Eye (tissue), 1 donor: ENCODE measurements at regions not wholly inside any gene's neighbourhood (a gene's known extent, or its start where the extent isn't known, plus 50 kb on each side); places are given as distances from the start of the nearest gene placed in this dataset.

Source experiments
- DNase-seq: peaks from one replicate; pipeline ENCODE4 v3.0.0-alpha.2; 2015

- no peak for DNase-seq
Measured at GRCh38 chr6:167496707-167497106, 171.8 kb downstream of the TTLL2 start.

- peak; percentile 30 for DNase-seq
Measured at GRCh38 chr6:167497428-167498056, 172.7 kb downstream of the TTLL2 start.

- DNase-seq: no peak
Measured at GRCh38 chr6:167499161-167499660, 174.3 kb downstream of the TTLL2 start.

GRCh38 chr6:167500961-167501360 is 176.1 kb downstream of the TTLL2 start:
- DNase-seq: no peak

GRCh38 chr6:167501831-167502385 is 177.0 kb downstream of the TTLL2 start:
- DNase-seq: no peak

- no peak for DNase-seq
Measured at GRCh38 chr6:167502471-167502870, 177.6 kb downstream of the TTLL2 start.

GRCh38 chr6:167504385-167504961 is 179.6 kb downstream of the TTLL2 start:
- no peak for DNase-seq

- no peak for DNase-seq
Measured at GRCh38 chr6:167505199-167505598, 180.3 kb downstream of the TTLL2 start.

- no peak for DNase-seq
Measured at GRCh38 chr6:167505782-167506181, 180.9 kb downstream of the TTLL2 start.

- DNase-seq: no peak
Measured at GRCh38 chr6:167506443-167507301, 181.8 kb downstream of the TTLL2 start.

GRCh38 chr6:167507376-167507945 is 182.6 kb downstream of the TTLL2 start:
- no peak for DNase-seq

GRCh38 chr6:167508919-167509852 is 184.3 kb downstream of the TTLL2 start:
- peak; percentile 61 for DNase-seq

- DNase-seq: no peak
Measured at GRCh38 chr6:167509853-167510220, 185.0 kb downstream of the TTLL2 start.

GRCh38 chr6:167510648-167511047 is 185.8 kb downstream of the TTLL2 start:
- DNase-seq: peak; percentile 33

- no peak for DNase-seq
Measured at GRCh38 chr6:167512696-167513375, 187.9 kb downstream of the TTLL2 start.

GRCh38 chr6:167513778-167514177 is 188.9 kb downstream of the TTLL2 start:
- DNase-seq: no peak

- no peak for DNase-seq
Measured at GRCh38 chr6:167514524-167514923, 189.6 kb downstream of the TTLL2 start.

GRCh38 chr6:167515873-167516507 is 191.1 kb downstream of the TTLL2 start:
- no peak for DNase-seq

GRCh38 chr6:167517254-167517916 is 192.5 kb downstream of the TTLL2 start:
- peak; percentile 38 for DNase-seq

GRCh38 chr6:167523426-167523825 is 198.5 kb downstream of the TTLL2 start:
- DNase-seq: no peak
